PC-3 (cell line): ENCODE measurements at regions not wholly inside any gene's neighbourhood (a gene's known extent, or its start where the extent isn't known, plus 50 kb on each side); places are given as distances from the start of the nearest gene placed in this dataset.

Experiments used
- ATAC-seq: fragments of 200-7000 bp; cut with Tn5 transposase; 2 replicates; pipeline ENCODE4 v1.9.1; 2020; ENCODE audit warnings: mild to moderate bottlenecking, moderate library complexity
- BruUV-seq: library from RNA; stranded (reverse); fragments of 400-500 nt; replicated peaks from 2 replicates; lab custom pipeline; 2021; lab: Mats Ljungman, UMichigan
- CTCF ChIA-PET: fragments of 300-600 bp; sonication (Branson Sonifier 250); formaldehyde crosslinking; loops from one replicate; lab custom pipeline; 2022; ENCODE audit warnings: antibody characterized with exemption; lab: Charles Lee
- POLR2A ChIA-PET: fragments of 300-600 bp; sonication (Branson Sonifier 250); formaldehyde crosslinking; loops from one replicate; lab custom pipeline; 2022; ENCODE audit warnings: antibody characterized with exemption; ENCODE audit not compliant: unreplicated experiment; lab: Charles Lee
- DNase-seq: peaks from one replicate; pipeline ENCODE4 v3.0.0-alpha.2; 2015
- H2AFZ ChIP-seq: fragments of 300-600 bp; sonication (generic); 2 replicates; pipeline ENCODE4 v1.6.0; 2016; ENCODE audit warnings: antibody characterized with exemption, low read length
- H3F3A ChIP-seq: fragments of 300-600 bp; sonication (generic); one replicate; pipeline ENCODE4 v1.6.0; 2017; ENCODE audit warnings: antibody characterized with exemption, low read length, control low read depth, mild to moderate bottlenecking; ENCODE audit not compliant: unreplicated experiment
- H3K27ac ChIP-seq: fragments of 300-600 bp; sonication (generic); 2 replicates; pipeline ENCODE4 v1.5.1; 2016; ENCODE audit warnings: mild to moderate bottlenecking, low read length
- H3K27me3 ChIP-seq: fragments of 300-600 bp; sonication (generic); 2 replicates; pipeline ENCODE4 v1.6.1; 2016; ENCODE audit warnings: low read length, mixed read lengths
- H3K36me3 ChIP-seq: fragments of 300-600 bp; sonication (generic); 2 replicates; pipeline ENCODE4 v1.6.1; 2016; ENCODE audit warnings: low read depth, mixed run types, low read length, mixed read lengths
- H3K4me1 ChIP-seq: fragments of 300-600 bp; sonication (generic); 2 replicates; pipeline ENCODE4 v1.5.1; 2016; ENCODE audit warnings: low read length; ENCODE audit not compliant: insufficient read depth
- H3K4me2 ChIP-seq: fragments of 300-600 bp; sonication (generic); 2 replicates; pipeline ENCODE4 v1.6.0; 2016; ENCODE audit warnings: low read length
- H3K4me3 ChIP-seq: fragments of 300-600 bp; sonication (generic); 2 replicates; pipeline ENCODE4 v1.5.1; 2016; ENCODE audit warnings: mild to moderate bottlenecking, low read length, mixed read lengths
- H3K79me2 ChIP-seq: fragments of 300-600 bp; sonication (generic); 2 replicates; pipeline ENCODE4 v1.6.1; 2017; ENCODE audit warnings: low read length, mixed read lengths
- H3K9ac ChIP-seq: fragments of 300-600 bp; sonication (generic); 2 replicates; pipeline ENCODE4 v1.6.0; 2016; ENCODE audit warnings: mild to moderate bottlenecking, low read length
- H3K9me2 ChIP-seq: fragments of 300-600 bp; sonication (generic); replicated peaks from 2 replicates; pipeline ENCODE4 v1.6.1; 2016; ENCODE audit warnings: mixed run types, low read length, mixed read lengths
- H3K9me3 ChIP-seq: fragments of 300-600 bp; sonication (generic); 2 replicates; pipeline ENCODE4 v1.6.1; 2016; ENCODE audit warnings: low read length, mixed read lengths
- H4K20me1 ChIP-seq: fragments of 300-600 bp; sonication (generic); 2 replicates; pipeline ENCODE4 v1.6.1; 2016; ENCODE audit warnings: low read length, mixed read lengths
- EZH2 ChIP-seq: fragments of 300-600 bp; sonication (generic); IDR thresholded peaks from one replicate; pipeline ENCODE4 v1.6.1; 2017; ENCODE audit warnings: antibody characterized with exemption, mild to moderate bottlenecking, low read length; ENCODE audit not compliant: unreplicated experiment
- EZH2phosphoT487 ChIP-seq: fragments of 300-600 bp; sonication (generic); IDR thresholded peaks from 2 replicates; pipeline ENCODE4 v1.6.1; 2018; ENCODE audit warnings: mild to moderate bottlenecking, antibody characterized with exemption, low read length, borderline replicate concordance
- intact Hi-C: fragments of 100-400 bp; cut with micrococcal nuclease; formaldehyde crosslinking; loops from 2 replicates; pipeline ENCODE4 v1.9.0; 2023
- TF ChIP-seq, protein P1 (sequence below): fragments of 300-600 bp; sonication (generic); conservative IDR thresholded peaks from 2 replicates; pipeline ENCODE4 v1.5.1; 2017; ENCODE audit warnings: antibody characterized with exemption, low read depth, mild to moderate bottlenecking, low read length

DNA sequence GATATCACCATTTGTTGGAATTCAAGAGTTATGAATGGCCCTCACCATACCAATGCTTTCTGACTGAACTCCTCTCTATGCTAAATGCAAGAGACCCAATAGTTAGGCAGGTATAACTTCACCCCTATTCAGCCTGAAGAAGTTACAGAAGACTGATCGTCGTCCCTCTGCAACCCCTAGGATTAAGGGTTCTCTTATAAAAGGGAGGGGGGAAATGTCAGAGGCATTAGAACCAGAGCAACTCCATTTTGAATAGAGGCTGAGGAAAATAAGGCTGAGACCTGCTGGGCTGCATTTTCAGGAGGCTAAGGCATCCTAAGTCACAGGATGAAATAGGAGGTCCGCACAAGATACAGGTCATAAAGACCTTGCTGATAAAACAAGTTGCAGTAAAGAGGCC is 494.3 kb downstream of the SPRY1 start:
- no peaks in the 10 kb centered on the region for H3K9me3 ChIP-seq
- no peak overlapping the region for H3K9ac ChIP-seq
- no peak overlapping the region for H3K27ac ChIP-seq
- H3K9me2 ChIP-seq, result no peaks in the 10 kb centered on the region
- TF ChIP-seq EZH2 (no peak), EZH2phosphoT487 (no peak)
- TF ChIP-seq, protein P1, sequence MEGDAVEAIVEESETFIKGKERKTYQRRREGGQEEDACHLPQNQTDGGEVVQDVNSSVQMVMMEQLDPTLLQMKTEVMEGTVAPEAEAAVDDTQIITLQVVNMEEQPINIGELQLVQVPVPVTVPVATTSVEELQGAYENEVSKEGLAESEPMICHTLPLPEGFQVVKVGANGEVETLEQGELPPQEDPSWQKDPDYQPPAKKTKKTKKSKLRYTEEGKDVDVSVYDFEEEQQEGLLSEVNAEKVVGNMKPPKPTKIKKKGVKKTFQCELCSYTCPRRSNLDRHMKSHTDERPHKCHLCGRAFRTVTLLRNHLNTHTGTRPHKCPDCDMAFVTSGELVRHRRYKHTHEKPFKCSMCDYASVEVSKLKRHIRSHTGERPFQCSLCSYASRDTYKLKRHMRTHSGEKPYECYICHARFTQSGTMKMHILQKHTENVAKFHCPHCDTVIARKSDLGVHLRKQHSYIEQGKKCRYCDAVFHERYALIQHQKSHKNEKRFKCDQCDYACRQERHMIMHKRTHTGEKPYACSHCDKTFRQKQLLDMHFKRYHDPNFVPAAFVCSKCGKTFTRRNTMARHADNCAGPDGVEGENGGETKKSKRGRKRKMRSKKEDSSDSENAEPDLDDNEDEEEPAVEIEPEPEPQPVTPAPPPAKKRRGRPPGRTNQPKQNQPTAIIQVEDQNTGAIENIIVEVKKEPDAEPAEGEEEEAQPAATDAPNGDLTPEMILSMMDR, result no peak
- ChIA-PET CTCF (no interaction called here), POLR2A (no interaction called here)
- no peak overlapping the region for H2AFZ ChIP-seq
- ATAC-seq, result no peak
- H3K36me3 ChIP-seq, result no peaks in the 10 kb centered on the region
- H3K4me3 ChIP-seq, result no peak overlapping the region
- intact Hi-C loops, result no loop called here
- DNase-seq, result no peak
- H4K20me1 ChIP-seq, result no peaks in the 10 kb centered on the region
- no peaks in the 10 kb centered on the region for H3F3A ChIP-seq
- no TSS peak for BruUV-seq
- H3K4me1 ChIP-seq, result no peaks in the 10 kb centered on the region
- no peaks in the 10 kb centered on the region for H3K27me3 ChIP-seq
- H3K4me2 ChIP-seq, result no peak overlapping the region
- no peaks in the 10 kb centered on the region for H3K79me2 ChIP-seq

GRCh38 chr4:123891881-123892280 is 495.3 kb downstream of the SPRY1 start:
- CTCF ChIA-PET, result no interaction called here
- Histone ChIP-seq H3K4me1 (no peaks in the 10 kb centered on the region), H3K27ac (no peak overlapping the region), H3K4me3 (no peak overlapping the region), H3K79me2 (no peaks in the 10 kb centered on the region), H3K9me2 (no peaks in the 10 kb centered on the region), H2AFZ (no peak overlapping the region), H4K20me1 (no peaks in the 10 kb centered on the region), H3K27me3 (no peaks in the 10 kb centered on the region), H3K9ac (no peak overlapping the region), H3K9me3 (no peaks in the 10 kb centered on the region), H3K4me2 (no peak overlapping the region), H3K36me3 (no peaks in the 10 kb centered on the region), H3F3A (no peaks in the 10 kb centered on the region)
- POLR2A ChIA-PET, result no interaction called here
- no TSS peak for BruUV-seq
- intact Hi-C loops, result no loop called here
- DNase-seq (no peak), ATAC-seq (no peak)
- no peak for TF ChIP-seq EZH2
- no peak for TF ChIP-seq EZH2phosphoT487
- TF ChIP-seq, protein P1, result no peak

GRCh38 chr4:123892368-123892976 is 495.9 kb downstream of the SPRY1 start:
- Histone ChIP-seq H3F3A (no peaks in the 10 kb centered on the region), H3K4me1 (no peaks in the 10 kb centered on the region), H4K20me1 (no peaks in the 10 kb centered on the region), H3K36me3 (no peaks in the 10 kb centered on the region), H2AFZ (no peak overlapping the region), H3K79me2 (no peaks in the 10 kb centered on the region), H3K27me3 (no peaks in the 10 kb centered on the region), H3K4me3 (no peak overlapping the region), H3K9me2 (no peaks in the 10 kb centered on the region), H3K9ac (no peak overlapping the region), H3K9me3 (no peaks in the 10 kb centered on the region), H3K4me2 (no peak overlapping the region), H3K27ac (no peak overlapping the region)
- DNase-seq (no peak), ATAC-seq (no peak)
- TF ChIP-seq EZH2, result no peak
- ChIA-PET CTCF (no interaction called here), POLR2A (no interaction called here)
- intact Hi-C loops, result no loop called here
- BruUV-seq, result no TSS peak
